Bronchial epithelial cell (primary cell): ENCODE measurements at regions not wholly inside any gene's neighbourhood (a gene's known extent, or its start where the extent isn't known, plus 50 kb on each side); places are given as distances from the start of the nearest gene placed in this dataset.
"Not testable (repeated sequence)": the region's sequence is repeated elsewhere in the genome, so short reads cannot be mapped to it uniquely, and the experiment has no call there.

Experiments
- DNase-seq: peaks from one replicate; pipeline ENCODE4 v3.0.0-alpha.2; 2010; ENCODE audit warnings: low read depth
- FAIRE-seq: peaks from 2 replicates; lab custom pipeline; 2011; peaks lifted over from hg19 to GRCh38; lab: Jason Lieb, UNC
- H3K27me3 ChIP-seq: 2 replicates; pipeline ENCODE4 v1.5.1; 2011; ENCODE audit warnings: low read length; ENCODE audit not compliant: control insufficient read depth, insufficient read depth
- H3K36me3 ChIP-seq: 2 replicates; pipeline ENCODE4 v1.5.1; 2011; ENCODE audit warnings: low read length; ENCODE audit not compliant: control insufficient read depth, insufficient read depth
- H3K4me3 ChIP-seq: 2 replicates; pipeline ENCODE4 v1.5.1; 2011; ENCODE audit warnings: mild to moderate bottlenecking, low read depth, low read length, control low read depth
- TF ChIP-seq, protein P1 (sequence below): IDR thresholded peaks from 2 replicates; pipeline ENCODE4 v1.5.1; 2011; ENCODE audit warnings: mild to moderate bottlenecking, moderate library complexity, low read length, control low read depth, inconsistent platforms; ENCODE audit not compliant: insufficient read depth, severe bottlenecking

DNA sequence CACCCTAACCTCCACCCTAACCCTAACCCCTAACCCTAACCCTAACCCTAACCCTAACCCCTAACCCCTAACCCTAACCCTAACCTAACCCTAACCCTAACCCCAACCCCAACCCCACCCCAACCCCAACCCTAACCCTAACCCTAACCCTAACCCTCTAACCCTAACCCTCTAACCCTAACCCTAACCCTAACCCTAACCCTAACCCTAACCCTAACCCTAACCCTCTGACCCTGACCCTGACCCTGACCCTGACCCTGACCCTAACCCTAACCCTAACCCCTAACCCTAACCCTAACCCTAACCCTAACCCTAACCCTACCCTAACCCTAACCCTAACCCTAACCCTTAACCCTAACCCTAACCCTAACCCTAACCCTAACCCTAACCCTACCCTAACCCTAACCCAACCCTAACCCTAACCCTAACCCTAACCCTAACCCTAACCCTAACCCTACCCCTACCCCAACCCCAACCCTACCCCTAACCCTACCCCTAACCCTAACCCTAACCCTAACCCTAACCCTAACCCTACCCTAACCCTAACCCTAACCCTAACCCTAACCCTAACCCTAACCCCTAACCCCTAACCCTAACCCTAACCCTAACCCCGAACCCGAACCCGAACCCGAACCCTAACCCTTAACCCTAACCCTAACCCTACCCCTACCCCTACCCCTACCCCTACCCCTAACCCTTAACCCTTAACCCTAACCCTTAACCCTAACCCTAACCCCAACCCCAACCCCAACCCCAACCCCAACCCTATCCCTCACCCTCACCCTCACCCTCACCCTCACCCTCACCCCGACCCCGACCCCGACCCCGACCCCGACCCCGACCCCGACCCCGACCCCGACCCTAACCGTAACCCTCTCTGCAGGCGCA lies 186.2 kb upstream of the CHL1 start:
- DNase-seq, H3K4me3 ChIP-seq, H3K27me3 ChIP-seq, FAIRE-seq, H3K36me3 ChIP-seq: not testable (repeated sequence)

DNA sequence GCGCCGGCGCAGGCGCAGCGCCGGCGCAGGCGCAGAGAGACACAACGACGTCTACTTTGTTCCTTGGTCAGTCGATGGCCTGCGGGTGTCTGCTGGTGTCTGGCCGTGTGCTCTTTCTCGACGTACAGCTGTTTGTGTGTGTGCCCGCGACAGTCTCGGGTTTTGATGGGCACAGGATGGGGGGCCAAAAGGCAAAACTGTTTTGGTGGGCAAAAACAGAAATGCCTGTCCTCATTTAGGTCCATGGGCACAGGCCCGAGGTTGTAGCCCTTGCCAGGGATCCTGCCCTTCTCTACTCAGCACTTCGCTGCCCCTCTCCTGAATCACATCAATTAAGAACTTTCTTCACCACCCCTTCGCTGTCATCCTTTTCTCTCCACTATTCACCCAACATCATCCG lies 184.8 kb upstream of the CHL1 start:
- TF ChIP-seq, protein P1, sequence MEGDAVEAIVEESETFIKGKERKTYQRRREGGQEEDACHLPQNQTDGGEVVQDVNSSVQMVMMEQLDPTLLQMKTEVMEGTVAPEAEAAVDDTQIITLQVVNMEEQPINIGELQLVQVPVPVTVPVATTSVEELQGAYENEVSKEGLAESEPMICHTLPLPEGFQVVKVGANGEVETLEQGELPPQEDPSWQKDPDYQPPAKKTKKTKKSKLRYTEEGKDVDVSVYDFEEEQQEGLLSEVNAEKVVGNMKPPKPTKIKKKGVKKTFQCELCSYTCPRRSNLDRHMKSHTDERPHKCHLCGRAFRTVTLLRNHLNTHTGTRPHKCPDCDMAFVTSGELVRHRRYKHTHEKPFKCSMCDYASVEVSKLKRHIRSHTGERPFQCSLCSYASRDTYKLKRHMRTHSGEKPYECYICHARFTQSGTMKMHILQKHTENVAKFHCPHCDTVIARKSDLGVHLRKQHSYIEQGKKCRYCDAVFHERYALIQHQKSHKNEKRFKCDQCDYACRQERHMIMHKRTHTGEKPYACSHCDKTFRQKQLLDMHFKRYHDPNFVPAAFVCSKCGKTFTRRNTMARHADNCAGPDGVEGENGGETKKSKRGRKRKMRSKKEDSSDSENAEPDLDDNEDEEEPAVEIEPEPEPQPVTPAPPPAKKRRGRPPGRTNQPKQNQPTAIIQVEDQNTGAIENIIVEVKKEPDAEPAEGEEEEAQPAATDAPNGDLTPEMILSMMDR: no peak
- no peaks in the 10 kb centered on the region for H3K36me3 ChIP-seq
- DNase-seq: no peak
- FAIRE-seq: no peak
- no peaks in the 10 kb centered on the region for H3K27me3 ChIP-seq
- peak overlapping the region; percentile 14 for H3K4me3 ChIP-seq

DNA sequence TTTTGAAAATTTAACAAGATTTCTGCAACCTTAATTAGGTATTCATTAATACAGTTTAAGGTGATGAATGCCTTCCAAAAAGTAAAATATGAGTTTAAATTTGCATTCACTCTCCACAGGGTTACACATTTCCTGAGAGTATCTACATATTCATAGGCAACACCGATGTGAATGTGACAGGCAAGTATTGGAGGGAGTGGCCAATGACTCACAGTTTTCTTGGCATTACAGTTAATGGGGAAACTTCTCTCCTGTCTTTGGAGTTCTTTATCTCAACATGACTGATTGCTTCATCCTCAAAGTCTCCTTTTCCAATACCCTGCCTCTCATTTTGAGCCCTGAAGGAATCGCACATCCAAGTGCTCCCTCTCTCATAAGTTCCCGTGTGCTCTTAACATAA lies 181.9 kb upstream of the CHL1 start:
- TF ChIP-seq, protein P1: no peak
- DNase-seq: peak; percentile 78
- no peaks in the 10 kb centered on the region for H3K36me3 ChIP-seq
- no peak overlapping the region for H3K4me3 ChIP-seq
- no peaks in the 10 kb centered on the region for H3K27me3 ChIP-seq
- no peak for FAIRE-seq

DNA sequence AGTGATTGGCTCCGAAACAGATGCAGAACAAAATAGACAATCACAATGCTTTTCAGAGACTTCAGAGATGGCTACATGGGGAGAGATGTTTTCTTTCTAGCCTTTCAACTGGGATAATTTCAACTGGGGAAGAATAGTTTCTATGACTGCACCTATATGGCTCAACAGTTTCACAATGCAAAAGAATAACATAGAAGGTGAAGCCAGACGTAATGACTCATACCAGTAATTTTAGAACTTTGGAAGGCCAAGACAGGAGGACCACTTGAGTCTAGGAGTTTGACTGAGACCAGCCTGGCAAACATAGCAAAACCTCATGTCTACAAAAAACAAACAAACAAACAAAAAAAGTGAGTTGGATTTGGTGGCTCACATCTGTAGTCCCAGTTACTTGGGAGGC lies 180.2 kb upstream of the CHL1 start:
- Histone ChIP-seq H3K27me3 (no peaks in the 10 kb centered on the region), H3K36me3 (no peaks in the 10 kb centered on the region), H3K4me3 (no peak overlapping the region)
- DNase-seq (peak; percentile 68), FAIRE-seq (no peak)
- TF ChIP-seq, protein P1: no peak

DNA sequence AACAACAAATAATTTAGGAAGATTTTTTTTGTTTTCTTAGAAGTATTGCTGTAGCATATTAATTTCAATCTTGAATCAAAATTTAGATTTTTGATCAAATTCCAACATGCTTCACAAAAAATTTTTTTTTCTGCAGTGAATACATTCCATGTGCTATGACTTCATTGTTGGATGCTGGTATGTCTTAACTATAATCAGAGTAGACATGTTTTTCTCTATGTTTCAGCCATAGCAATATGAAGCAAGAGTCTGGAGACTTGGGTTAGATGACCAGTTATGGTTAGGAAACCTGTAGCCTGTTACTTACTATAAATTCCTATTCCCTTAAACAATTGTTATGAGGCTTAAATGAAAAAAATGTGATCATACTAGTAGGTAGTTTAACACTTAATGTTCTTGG lies 176.1 kb upstream of the CHL1 start:
- Histone ChIP-seq H3K36me3 (no peaks in the 10 kb centered on the region), H3K4me3 (no peak overlapping the region), H3K27me3 (no peaks in the 10 kb centered on the region)
- TF ChIP-seq, protein P1: no peak
- no peak for FAIRE-seq
- no peak for DNase-seq

DNA sequence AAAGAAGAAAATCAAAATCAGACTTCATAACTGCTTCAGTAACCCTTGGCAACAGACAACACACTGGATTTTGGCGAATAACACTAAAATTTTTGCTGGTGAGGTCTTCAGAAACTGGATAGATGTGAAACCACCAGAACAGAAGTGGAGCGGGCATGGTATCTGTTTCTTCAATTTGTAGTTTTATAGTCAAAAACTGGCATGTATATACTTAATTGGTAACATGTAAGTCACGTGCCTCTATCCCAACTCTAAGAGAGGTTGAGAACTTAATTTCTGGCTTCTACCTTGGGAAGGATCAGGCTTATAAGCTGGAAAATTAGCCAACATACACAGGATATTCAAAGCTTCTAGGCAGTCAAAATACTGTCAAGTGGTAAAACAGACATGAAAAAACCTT lies 172.6 kb upstream of the CHL1 start:
- TF ChIP-seq, protein P1: no peak
- FAIRE-seq (no peak), DNase-seq (no peak)
- Histone ChIP-seq H3K36me3 (no peaks in the 10 kb centered on the region), H3K27me3 (no peaks in the 10 kb centered on the region), H3K4me3 (no peak overlapping the region)
